Hematopoietic multipotent progenitor cell treated with erythropoietin and hydrocortisone succinate and interleukin-3 and kit ligand, for 15 days (in vitro differentiated cells): ENCODE measurements at regions not wholly inside any gene's neighbourhood (a gene's known extent, or its start where the extent isn't known, plus 50 kb on each side); places are given as distances from the start of the nearest gene placed in this dataset.

Source experiments
- DNase-seq: peaks from one replicate; pipeline ENCODE4 v3.0.0-alpha.2; 2015; ENCODE audit warnings: low spot score

- no peak for DNase-seq
Measured at GRCh38 chr4:171759274-171759673, 53.9 kb upstream of the GALNTL6 start.

DNA sequence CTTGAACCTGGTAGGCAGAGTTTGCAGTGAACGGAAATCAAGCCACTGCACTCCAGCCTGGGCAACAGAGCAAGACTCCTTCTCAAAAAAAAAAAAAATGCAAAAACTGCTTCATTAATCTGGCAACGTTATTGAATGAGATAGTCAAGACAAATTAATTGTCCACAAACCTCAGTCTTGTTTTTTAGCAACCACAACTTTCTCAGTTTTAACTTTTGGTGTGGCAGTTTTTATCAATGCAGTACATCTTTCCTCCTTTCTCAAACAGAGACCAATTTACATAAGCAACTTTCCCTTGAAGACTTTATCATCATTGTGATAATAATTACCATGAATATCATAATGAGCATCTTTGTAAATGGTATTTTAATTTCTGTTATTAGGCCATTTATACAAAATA lies 61.7 kb upstream of the GALNTL6 start:
- no peak for DNase-seq

DNA sequence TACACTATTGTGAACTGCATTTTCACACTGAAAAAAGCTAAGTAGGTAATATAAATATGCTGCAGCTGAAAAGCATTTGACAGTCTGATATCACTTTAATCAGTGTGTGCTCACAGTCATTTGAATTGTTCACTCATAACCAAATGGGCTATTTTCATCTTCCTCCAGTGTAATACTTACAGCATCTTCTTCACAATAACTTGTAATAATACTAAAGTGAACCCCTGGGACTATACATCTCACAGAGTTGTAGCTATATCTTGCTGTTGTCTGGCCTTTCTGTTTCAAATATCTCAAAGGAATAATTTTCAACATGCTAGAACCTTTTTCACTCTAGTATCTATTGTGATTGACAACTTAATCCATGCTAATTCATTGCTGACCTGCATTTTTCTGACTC lies 66.8 kb upstream of the GALNTL6 start:
- no peak for DNase-seq

DNA sequence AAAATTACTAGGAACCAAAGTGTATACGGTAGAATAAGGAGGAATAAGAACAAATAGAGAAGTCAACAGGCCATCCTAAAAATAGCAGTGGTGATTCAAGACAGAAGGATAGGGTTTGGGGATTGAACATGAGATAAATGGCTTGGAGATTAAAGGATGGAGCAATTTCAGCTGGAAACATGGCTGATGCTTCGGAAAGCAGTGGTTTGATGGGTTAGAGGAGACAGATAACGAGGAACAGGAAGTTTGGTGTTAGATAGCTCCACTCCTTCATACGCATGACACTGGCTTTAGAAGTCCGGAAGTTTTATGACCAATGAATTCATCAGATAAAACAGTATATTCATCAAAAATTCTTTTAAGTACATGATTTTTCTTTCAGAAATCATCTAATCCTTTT lies 70.8 kb upstream of the GALNTL6 start:
- DNase-seq: no peak

GRCh38 chr4:171727185-171727584 lies 86.0 kb upstream of the GALNTL6 start:
- DNase-seq: no peak

- no peak for DNase-seq
Measured at GRCh38 chr4:171721937-171722336, 91.3 kb upstream of the GALNTL6 start.

GRCh38 chr4:171719691-171720090 lies 93.5 kb upstream of the GALNTL6 start:
- no peak for DNase-seq

DNA sequence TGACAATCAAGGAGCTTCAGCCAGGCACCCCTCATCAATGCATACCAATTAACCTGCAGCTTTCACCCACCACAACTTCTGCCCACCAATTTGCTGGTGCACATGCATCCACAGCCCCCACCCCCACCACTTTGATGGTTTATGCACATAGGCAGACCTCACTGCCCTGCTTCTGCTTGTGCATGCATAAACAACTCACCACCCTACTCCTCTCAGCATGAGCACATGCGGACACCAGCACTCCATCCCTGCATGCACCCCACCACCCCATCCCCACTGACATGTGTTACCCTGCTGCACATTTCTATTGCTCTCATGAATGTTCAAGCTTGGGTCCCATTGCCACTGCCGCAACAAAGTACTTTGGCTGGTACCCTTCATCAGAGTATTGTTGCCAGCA lies 94.5 kb upstream of the GALNTL6 start:
- DNase-seq: no peak

- DNase-seq: no peak
Measured at GRCh38 chr4:171718069-171718468, 95.1 kb upstream of the GALNTL6 start.

- no peak for DNase-seq
Measured at GRCh38 chr4:171717231-171717741, 95.9 kb upstream of the GALNTL6 start.

DNA sequence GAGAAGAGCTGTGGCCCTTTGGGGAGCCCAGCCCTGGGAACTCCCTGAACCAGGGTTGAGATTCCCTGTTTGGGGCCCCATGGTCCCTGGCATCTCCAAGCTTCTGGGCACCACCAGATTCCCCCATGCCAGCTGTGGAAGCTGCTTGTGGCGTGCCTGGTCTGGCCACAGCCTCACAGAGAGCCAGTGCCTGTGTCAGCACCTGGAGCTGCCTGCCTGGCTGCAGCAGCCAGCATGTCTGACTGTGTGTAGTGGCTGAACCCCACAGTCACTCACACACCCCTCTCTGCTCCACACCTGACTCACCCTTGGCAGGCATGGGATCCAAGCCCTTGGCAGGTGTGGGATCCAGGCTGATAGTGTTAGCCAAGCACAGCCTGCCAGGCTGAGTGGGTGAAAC lies 97.2 kb upstream of the GALNTL6 start:
- DNase-seq: no peak

- DNase-seq: no peak
Measured at GRCh38 chr4:171714791-171715454, 98.3 kb upstream of the GALNTL6 start.

GRCh38 chr4:171710743-171711142 lies 102.5 kb upstream of the GALNTL6 start:
- DNase-seq: no peak

DNA sequence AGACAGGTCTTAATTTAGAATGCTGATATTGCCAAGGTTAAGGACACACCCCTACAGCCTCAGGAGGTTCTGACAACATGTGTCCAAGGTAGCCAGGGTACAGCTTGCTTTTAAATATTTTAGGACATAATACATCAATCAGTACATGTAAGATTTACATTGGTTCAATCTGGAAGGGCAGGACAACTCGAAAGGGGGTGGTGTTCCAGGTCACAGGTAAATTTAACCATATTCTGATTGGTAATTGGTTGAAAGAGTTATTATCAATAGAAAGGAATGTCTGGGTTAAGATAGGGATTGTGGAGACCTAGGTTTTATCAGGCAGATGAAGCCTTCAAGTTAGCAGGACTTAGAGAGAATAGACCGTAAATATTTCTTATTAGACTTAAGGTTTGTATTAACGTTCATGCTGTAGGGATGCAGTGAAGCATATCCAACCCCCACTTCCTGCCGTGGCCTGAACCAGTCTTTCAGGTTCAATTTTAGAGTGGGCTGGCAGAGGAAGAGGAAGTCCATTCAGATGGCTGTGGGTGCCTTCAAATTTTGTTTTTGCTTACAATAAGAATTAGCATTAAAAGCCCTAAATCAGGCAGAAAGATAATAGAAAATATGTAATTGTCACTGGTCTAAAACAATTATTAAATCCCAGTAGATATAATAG lies 136.5 kb upstream of the GALNTL6 start:
- no peak for DNase-seq

DNA sequence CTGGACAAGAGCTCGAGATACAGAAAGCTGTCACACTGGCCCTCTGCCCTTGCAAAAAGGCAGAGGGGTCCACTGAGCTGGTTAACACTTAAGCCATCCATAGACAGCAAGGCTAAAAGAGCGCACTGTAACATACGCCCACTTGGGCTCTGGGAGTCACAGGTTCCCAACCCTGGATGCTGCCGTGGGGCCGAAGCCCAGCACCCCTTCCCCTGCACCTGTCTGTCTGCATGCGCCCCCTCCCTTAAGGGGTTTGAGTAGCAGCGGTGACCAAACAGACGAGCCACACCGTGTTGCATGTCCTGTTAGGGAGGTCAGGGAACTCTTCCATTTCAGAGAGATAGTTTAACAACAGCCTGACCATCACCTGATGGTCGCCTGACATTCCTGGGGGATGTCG lies 138.4 kb upstream of the GALNTL6 start:
- no peak for DNase-seq

DNA sequence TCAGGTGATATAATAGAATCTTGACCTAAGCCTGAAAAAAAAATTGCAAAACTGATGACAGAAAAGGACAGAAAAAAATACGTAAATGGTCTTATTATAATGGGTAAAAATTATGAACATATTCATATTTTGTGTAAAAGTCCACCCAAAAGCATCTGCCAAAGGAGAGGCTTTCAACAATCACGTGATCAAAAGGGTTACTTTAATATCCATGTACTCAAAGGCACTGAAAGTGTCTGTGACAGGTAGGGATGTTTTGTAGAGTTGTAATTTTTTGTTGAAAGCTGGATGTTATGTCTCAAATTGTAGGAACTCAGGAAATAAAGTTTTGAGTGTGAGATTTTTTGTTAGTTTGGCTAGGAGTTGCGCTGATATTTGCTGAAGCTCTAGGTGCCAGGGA lies 144.8 kb upstream of the GALNTL6 start:
- no peak for DNase-seq

DNA sequence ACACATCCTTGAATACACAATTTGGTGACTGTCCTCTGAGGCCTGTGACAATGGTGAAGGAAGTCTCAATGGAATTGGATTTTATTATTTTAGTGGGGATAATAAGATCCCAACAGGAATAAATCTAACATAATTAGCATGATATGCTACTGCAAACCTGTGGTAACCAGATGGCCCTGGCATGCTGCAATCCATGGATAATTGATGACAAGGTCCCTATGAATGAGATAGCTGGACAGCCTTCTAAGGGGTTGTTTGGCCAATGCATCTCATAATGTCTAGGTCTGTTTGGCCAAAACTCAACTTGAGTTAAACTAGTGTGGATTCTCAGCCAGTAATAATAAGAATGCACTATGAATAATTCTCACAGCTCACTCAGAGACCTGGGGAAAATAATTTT lies 145.3 kb upstream of the GALNTL6 start:
- no peak for DNase-seq

DNA sequence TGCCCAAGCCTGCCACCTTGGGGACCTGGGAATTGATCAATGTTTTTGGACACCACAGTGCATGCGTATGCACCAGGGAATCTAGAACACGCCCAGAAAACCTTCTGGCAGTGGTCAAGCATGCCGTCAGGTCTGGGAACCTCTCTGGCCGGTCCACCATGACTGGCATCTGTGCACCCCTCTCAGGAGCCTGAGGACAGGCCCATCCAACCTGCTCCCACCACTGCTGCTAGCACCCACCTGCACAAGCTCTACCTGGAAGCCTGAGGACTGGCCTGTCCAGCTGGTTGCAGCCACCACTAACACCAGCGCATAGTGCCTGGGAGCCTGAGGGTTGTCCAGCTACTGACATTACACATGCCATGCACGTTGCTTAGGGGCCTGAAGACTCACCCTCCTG lies 162.1 kb upstream of the GALNTL6 start:
- no peak for DNase-seq

DNA sequence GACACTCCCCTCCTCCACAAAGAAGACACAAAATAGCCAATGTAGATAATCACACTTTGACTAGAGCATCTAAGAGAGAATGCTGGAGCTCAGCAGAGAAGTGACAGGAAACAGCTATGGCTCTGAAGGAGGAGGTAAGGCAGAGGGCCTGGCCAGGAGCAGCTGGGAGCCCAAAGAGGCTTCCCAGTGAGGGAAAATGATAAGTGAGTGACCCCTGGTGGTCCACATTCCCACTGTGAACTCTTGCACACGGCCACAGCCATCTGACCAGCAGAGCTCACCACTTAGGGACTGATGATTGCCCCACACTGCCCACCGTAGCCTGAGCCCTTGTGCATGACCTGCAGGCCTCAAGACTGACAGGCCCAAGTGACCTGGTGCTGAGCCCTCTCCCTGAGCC lies 162.7 kb upstream of the GALNTL6 start:
- DNase-seq: no peak

DNA sequence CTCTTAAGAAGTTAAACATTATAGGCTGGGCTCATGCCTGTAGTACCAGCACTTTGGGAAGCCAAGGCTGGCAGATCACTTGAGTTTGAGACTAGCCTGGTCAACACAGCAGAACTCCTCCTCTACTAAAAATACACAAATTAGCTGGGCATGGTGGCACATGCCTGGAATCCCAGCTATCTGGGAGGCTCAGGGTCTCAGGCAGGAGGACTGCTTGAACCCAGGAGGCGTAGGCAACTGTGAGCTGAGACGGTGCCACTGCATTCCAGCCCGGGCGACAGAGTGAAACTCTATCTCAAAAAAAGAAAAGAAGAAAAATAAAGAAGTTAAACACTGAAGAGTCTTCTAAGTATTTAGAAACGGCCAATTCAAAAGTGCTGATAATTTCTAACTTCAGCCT lies 164.3 kb upstream of the GALNTL6 start:
- no peak for DNase-seq

- no peak for DNase-seq
Measured at GRCh38 chr4:171646984-171647383, 166.2 kb upstream of the GALNTL6 start.

DNA sequence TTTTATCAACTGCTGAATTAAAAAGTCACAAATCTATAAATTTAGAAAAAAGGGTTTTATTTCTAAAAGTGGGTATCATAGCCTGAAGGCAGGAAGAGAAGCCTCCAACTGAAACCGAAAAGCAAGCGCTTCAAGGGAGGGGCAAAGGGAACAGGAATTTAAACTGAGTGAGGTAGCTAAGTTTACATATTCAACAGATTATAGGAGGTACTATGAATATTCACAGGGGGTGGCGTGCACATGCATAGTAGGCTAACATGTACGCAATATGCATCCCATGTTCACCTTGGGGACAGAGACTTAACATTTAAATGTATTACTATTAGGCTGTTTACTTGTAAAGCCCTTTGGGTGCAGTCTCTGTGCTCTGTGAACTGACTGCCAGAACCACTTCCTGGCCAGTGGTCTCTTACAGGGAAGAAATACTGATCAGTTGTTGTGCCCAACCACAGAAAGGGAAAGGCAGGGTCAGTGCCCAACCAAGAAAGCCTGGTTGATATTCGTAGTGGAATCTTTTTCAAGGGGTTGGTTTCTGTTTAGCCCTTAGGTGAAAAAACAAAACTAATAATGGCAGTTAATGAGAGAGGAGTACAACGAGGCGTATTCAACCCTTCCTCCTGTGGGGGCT lies 168.7 kb upstream of the GALNTL6 start:
- no peak for DNase-seq

GRCh38 chr4:171639540-171639939 lies 173.7 kb upstream of the GALNTL6 start:
- DNase-seq: no peak

DNA sequence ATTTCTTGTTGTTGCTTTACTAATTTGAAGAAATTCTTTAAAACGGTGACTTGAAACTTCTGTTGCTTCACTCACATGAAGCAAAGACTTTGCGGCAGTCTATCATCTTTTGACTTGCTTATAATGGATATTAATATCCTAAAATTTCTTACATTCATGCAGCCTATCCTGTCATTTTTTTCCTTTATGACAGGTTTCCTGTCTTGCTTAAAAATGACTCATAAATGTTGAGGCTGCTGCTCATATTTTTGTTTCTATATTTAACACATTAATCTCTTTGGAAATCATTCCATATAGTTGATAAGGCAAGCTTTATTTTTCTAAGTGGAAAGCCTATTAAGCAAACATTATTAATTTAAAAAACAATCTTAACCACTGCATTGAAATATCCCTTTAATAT lies 176.6 kb upstream of the GALNTL6 start:
- DNase-seq: no peak
